ENCODE measurements at regions not wholly inside any gene's neighbourhood (a gene's known extent, or its start where the extent isn't known, plus 50 kb on each side); places are given as distances from the start of the nearest gene placed in this dataset.

GRCh38 chr11:122517403-122518379, 137.8 kb upstream of the UBASH3B start:
- no peak for TF ChIP-seq CTCF (IDR thresholded peaks at IDR 0.05; ENCODE audit: unreplicated experiment)
- H3K4me3 Mint-ChIP-seq (ENCODE audit: low read depth, unreplicated experiment), result no peak overlapping the region
- no peak overlapping the region for H3K27ac Mint-ChIP-seq (ENCODE audit: unreplicated experiment)
- CTCF ChIA-PET, result no interaction called here
- peaks cover 28% of the 10 kb centered on the region for H3K27me3 Mint-ChIP-seq (ENCODE audit: unreplicated experiment)
- no peaks in the 10 kb centered on the region for H3K4me1 Mint-ChIP-seq (ENCODE audit: low read depth, unreplicated experiment)
- BruUV-seq (replicated peaks), result no TSS peak
- no peaks in the 10 kb centered on the region for H3K36me3 Mint-ChIP-seq (ENCODE audit: insufficient read depth, unreplicated experiment)
- H3K9me3 Mint-ChIP-seq (ENCODE audit: low read depth, unreplicated experiment), result no peaks in the 10 kb centered on the region
- intact Hi-C loops (cut with micrococcal nuclease; ENCODE audit: unreplicated experiment), result no loop called here
- DNase-seq, result no peak

GRCh38 chr11:122516686-122517085, 138.8 kb upstream of the UBASH3B start:
- no peaks in the 10 kb centered on the region for H3K9me3 Mint-ChIP-seq (ENCODE audit: low read depth, unreplicated experiment)
- peaks cover 19% of the 10 kb centered on the region for H3K27me3 Mint-ChIP-seq (ENCODE audit: unreplicated experiment)
- intact Hi-C loops (cut with micrococcal nuclease; ENCODE audit: unreplicated experiment), result no loop called here
- no peak for DNase-seq
- CTCF ChIA-PET, result no interaction called here
- H3K36me3 Mint-ChIP-seq (ENCODE audit: insufficient read depth, unreplicated experiment), result no peaks in the 10 kb centered on the region
- no TSS peak for BruUV-seq (replicated peaks)
- no peak for TF ChIP-seq CTCF (IDR thresholded peaks at IDR 0.05; ENCODE audit: unreplicated experiment)
- H3K27ac Mint-ChIP-seq (ENCODE audit: unreplicated experiment), result no peak overlapping the region
- H3K4me1 Mint-ChIP-seq (ENCODE audit: low read depth, unreplicated experiment), result no peaks in the 10 kb centered on the region
- H3K4me3 Mint-ChIP-seq (ENCODE audit: low read depth, unreplicated experiment), result no peak overlapping the region

GRCh38 chr11:122513997-122514396, 141.5 kb upstream of the UBASH3B start:
- BruUV-seq (replicated peaks), result no TSS peak
- Mint-ChIP-seq H3K36me3 (ENCODE audit: insufficient read depth, unreplicated experiment) (no peaks in the 10 kb centered on the region), H3K4me3 (ENCODE audit: low read depth, unreplicated experiment) (no peak overlapping the region), H3K27me3 (ENCODE audit: unreplicated experiment) (no peaks in the 10 kb centered on the region), H3K9me3 (ENCODE audit: low read depth, unreplicated experiment) (no peaks in the 10 kb centered on the region), H3K27ac (ENCODE audit: unreplicated experiment) (no peak overlapping the region), H3K4me1 (ENCODE audit: low read depth, unreplicated experiment) (no peaks in the 10 kb centered on the region)
- no peak for DNase-seq
- no peak for TF ChIP-seq CTCF (IDR thresholded peaks at IDR 0.05; ENCODE audit: unreplicated experiment)
- intact Hi-C loops (cut with micrococcal nuclease; ENCODE audit: unreplicated experiment), result no loop called here
- CTCF ChIA-PET, result no interaction called here

GRCh38 chr11:122513328-122513727, 142.2 kb upstream of the UBASH3B start:
- intact Hi-C loops (cut with micrococcal nuclease; ENCODE audit: unreplicated experiment), result no loop called here
- DNase-seq, result no peak
- TF ChIP-seq CTCF (IDR thresholded peaks at IDR 0.05; ENCODE audit: unreplicated experiment), result no peak
- Mint-ChIP-seq H3K4me1 (ENCODE audit: low read depth, unreplicated experiment) (no peaks in the 10 kb centered on the region), H3K9me3 (ENCODE audit: low read depth, unreplicated experiment) (no peaks in the 10 kb centered on the region), H3K27me3 (ENCODE audit: unreplicated experiment) (no peaks in the 10 kb centered on the region), H3K27ac (ENCODE audit: unreplicated experiment) (no peak overlapping the region), H3K36me3 (ENCODE audit: insufficient read depth, unreplicated experiment) (no peaks in the 10 kb centered on the region), H3K4me3 (ENCODE audit: low read depth, unreplicated experiment) (no peak overlapping the region)
- CTCF ChIA-PET, result no interaction called here
- no TSS peak for BruUV-seq (replicated peaks)

Data from Calu3 (cell line).